Suppressor macrophage (primary cell): ENCODE measurements at regions not wholly inside any gene's neighbourhood (a gene's known extent, or its start where the extent isn't known, plus 50 kb on each side); places are given as distances from the start of the nearest gene placed in this dataset.
A peak's percentile ranks its signal among the peaks of the same experiment; 100 is the strongest.

Source experiments
- DNase-seq, 4 experiments: peaks; one replicate each; pipeline ENCODE4 v3.0.0-alpha.2; 2020 to 2022

- no peak for DNase-seq
Measured at GRCh38 chr20:50408526-50409364, 101.4 kb upstream of the PTPN1 start.

DNA sequence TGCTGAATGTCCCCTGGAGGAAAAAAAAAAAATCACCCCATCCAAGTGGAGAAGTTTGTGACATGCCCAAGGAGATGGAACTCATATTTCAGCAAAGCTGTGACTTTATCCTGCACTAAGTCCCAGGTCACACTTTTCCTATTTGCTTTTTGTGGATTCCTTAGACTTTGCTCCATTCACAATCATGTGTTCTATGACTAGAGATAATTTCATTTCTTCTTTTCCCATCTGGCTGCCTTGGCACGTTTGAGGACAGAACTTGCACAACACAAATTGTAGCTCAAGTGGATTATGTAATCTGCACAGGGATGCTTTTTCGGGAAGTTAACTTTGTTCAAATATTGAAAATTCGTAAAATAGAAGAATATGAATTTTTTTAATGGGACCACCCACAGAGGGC is 100.7 kb upstream of the PTPN1 start:
- peak; percentile 78 to 94 (median 86) for DNase-seq

DNA sequence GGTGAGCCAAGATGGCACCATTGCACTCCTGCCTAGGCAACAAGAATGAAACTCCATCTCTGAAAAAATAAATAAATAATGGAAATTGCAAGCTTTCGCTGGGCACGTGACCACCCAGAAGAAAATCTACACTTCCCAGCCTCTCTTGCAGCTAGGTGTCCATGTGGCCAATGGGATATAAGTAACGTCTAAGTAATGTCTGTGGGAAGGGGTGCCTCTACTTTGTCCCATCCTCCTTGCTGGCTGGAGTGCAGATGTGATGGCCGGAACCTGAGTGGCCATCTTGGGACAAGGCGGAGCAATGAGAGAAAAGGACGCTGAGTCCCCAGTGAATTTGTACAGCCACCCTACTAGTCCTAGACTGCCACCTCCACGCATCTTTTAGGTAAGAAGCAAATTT is 99.8 kb upstream of the PTPN1 start:
- DNase-seq: no peak

GRCh38 chr20:50412069-50412468 is 98.1 kb upstream of the PTPN1 start:
- DNase-seq: no peak

GRCh38 chr20:50412499-50412898 is 97.7 kb upstream of the PTPN1 start:
- no peak for DNase-seq

- peak; percentile 55 to 75 (median 73) for DNase-seq
Measured at GRCh38 chr20:50413088-50413500, 97.1 kb upstream of the PTPN1 start.

GRCh38 chr20:50415021-50415515 is 95.1 kb upstream of the PTPN1 start:
- no peak for DNase-seq

GRCh38 chr20:50415516-50416268 is 94.5 kb upstream of the PTPN1 start:
- DNase-seq: no peak

- DNase-seq: no peak
Measured at GRCh38 chr20:50416269-50417022, 93.7 kb upstream of the PTPN1 start.

- no peak for DNase-seq
Measured at GRCh38 chr20:50417023-50417329, 93.2 kb upstream of the PTPN1 start.

DNA sequence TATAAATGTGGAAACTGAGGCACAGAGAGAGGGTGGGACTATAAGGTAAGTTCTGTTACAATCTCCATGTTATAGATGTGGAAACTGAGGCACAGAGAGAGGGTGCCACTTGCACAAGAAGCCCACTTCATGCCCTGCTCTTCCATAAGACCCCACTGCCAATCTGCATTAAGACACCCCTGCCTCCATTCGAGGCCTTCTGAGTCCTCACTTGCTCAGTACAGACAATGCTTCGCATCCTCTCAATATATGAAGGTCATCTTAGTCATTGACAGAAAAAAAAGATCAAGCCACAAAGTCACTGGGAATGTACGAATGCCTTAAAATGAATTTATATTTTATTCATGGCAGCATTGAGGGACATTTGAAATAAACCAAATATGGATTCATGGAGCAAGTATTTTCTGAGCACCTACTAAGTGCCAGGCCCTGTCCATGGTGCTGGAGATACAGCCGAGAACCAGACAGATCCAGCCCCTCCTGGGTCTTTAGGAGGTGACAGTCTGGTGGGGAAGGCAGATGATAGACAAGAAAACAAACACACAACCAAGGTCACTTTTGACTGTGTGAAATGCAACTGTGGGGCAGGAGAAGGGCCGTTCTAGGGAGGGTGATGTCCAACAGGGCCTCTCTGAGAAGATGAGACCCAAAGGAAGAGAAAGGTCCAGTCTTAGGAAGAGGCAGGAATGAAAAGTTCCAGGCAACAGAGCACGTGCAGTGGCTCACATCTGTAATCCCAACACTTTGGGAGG is 92.5 kb upstream of the PTPN1 start:
- no peak for DNase-seq

DNA sequence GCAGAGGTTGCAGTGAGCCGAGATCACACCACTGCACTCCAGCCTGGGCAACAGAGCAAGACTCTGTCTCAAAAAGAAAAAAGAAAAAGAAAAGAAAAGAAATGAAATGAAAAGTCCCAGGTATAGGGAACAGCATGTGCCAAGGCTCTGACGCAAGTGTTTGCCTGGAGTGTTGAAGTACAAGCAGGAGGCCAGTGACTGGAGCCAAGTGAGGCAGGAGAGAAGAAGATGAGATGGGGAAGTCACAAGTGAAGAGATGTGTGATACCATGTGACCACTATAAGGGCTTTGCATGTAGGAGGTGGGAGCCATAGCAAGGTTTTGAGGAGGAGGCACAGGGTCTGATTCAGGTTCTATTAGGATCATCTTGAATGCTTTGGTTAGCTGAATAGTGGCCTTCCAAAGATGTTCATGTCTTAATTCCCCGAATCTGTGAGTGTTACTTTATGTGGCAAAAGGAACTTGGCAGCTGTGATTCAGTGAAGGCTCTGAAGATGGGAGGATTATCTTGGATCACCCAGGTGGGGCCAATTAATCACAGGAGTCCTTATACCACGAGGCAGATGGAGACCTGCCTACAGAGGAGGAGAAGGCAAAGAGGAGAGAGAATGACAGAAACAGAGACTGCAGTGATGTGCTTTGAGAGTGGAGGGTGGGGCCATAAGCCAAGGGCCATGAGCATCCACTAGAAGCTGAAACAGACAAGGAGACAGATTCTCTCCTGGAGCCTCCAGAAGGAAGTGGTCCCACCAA is 91.1 kb upstream of the PTPN1 start:
- peak in 3 of 4 experiments; percentile 44 to 46 (median 45) for DNase-seq

GRCh38 chr20:50420380-50420779 is 89.8 kb upstream of the PTPN1 start:
- no peak for DNase-seq

DNA sequence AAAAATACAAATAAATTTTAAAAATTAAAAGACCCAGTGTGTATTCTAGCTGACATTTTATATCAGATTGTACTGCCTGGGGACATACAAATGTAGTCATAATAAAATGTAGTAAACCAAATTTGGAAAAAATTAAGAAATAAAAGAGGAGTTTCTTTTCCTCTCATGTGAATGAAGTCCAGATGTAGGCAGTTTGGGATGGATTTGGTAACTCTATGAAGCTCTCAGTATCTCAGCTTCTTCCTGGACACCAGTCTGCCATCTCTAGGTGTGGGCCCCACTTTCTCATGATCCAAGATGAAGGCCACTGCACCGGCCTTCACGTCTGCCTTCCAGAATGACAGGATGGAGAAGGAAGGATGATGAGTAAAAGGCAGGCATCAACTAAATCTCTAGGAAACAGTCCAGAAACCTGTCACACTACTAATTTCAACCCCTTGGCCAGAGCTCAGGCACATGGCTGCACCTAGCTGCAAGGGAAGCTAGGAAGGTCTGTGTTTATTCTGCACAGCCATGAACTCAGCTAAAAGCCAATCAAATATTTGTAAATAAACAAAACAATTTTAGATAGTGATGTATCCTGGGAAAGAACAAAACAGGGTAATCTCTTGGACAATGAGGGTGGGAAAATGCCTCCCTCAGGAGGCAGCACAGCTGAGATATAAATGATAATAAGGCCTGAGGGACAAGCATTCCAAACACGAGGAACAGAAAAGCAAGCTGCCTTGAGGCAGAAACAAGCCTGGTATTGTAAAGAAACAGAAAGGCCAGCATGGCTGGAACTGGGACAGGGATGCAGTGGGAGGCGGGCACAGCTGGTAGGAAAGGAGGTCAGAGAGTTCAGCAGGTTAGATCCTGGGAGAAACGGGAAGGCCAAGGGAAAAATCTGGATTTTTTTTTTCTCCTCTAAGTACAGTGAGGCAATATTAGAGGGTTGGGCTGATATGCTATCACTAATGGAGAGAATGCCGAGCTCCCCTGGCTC is 88.5 kb upstream of the PTPN1 start:
- no peak for DNase-seq

DNA sequence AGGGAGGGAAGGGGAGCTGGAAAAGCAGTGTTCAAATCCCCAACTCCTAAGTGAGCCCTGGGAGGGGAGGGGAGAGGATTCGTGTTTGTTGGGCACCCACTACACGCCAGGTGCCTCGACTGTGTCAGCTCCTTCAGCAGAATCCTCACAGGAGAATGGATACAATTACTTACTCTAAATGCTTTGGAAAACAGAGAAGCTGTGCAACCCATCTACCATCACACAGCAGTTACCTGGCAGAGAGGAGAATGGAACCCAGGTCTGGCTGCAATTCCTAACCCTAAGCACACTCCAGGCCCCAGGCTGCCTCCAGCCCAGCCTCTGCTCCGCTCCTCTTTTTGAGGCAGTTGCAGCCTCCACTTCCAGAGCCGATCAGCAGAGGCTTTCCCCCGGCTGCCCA is 86.4 kb upstream of the PTPN1 start:
- no peak for DNase-seq

DNA sequence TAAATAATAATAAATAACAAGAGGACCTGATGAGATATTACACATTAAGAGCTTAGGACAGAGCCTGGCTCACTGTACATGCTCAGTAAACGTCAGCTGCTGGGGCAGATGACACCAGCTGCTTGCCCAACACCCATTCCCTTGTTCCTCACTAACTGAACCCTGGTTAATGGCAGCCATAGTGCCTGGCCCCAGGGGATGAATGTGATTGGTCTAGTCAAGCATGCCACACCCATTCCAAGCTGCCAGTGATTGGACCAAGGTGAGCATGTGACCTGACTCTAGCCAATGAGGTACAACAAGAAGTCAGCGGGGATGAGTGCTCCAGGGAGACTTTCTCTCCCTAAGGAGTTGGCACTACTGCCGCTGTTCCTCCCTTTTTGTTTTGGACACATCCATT is 85.1 kb upstream of the PTPN1 start:
- DNase-seq: peak; percentile 55 to 78 (median 71)

DNA sequence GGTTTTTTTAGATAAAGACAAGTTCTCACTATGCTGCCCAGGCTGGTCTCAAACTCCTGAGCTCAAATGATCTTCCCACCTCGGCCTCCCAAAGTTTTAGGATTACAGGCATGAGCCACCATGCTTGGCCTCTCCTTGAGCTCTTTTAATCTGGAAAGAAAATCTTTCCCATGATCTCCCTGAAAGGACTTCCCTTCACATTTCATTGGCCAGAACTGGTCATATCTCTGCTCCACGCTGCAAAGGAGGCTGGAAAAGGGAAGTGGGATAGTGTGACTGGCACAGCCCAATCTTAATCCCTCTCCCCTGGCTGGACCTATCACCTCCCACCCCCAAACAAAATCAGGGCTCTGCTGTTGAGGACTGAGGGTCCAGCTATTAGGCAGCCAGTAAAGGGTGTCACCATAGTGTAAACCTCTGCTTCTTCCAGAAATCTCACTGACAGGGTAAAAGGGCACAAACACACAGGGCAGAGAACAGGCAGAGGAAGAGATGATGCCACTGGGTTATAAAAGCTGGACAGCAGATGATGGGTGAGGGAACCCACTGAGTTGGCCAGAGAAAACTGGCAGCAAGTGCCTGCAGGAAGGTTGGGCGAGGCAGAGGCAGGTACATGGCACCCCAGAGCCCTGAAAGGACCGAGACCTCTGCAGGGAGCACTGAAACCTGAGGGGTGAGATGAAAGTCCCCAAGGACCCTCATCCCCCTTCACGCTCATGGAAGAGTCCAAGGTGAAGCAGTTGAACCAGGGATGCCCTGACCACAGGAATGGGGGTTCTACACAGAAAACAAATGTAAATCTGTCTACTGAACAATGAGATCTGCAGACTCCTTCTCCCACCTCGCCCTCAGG is 83.1 kb upstream of the PTPN1 start:
- DNase-seq: peak; percentile 56 to 78 (median 74)

DNA sequence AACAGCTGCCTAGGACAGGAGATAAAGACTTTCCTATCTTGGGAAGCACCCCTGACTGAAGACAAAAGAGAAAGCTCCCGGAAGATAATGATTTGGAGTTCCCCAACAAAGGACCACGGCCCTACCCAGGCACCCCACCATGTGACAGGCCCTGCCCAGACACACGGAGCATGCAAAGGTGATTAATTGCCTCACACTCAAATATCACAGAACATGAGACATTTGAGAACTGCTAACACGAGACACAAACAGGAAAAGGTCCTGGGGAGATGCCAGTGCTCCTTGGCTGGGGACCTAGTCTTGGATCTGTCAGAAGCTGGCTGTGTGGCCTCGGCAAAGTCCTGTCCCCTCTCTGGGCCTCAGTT is 82.5 kb upstream of the PTPN1 start:
- no peak for DNase-seq

DNA sequence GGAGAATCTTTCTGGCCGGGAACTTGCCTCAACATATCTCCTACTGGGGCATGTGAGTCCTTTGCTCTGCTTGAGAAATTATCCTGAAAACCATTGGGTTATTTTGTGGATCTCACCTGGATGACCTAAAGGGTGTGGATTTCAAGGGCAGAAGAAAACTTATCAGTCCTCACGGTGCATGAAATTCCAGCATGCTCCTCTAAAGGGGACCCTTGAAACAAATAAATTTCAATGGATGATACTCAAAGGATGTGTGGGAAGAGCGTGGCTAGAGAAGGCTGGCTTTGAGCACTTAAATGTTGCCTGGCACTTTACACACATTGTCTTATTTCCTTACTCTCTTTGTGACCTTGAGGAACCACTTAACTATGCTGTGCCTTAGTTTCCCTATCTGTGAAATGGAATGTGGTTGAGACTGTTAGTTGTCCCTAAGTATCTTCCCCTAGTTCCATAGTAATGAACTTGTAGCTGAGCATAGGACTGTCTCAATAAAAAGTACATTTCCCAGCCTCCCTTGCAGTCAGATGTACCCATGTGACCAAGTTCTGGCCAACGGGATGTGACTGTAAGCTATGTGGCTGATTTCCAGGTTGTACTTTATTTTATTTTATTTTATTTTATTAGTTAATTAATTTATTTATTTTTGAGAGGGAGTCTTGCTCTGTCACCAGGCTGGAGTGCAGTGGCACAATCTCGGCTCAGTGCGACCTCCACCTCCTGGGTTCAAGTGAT is 81.9 kb upstream of the PTPN1 start:
- DNase-seq: no peak
